ENCODE measurements at regions not wholly inside any gene's neighbourhood (a gene's known extent, or its start where the extent isn't known, plus 50 kb on each side); places are given as distances from the start of the nearest gene placed in this dataset.

- no peak overlapping the region for H3K4me3 ChIP-seq
- no peak for DNase-seq (ENCODE audit: low spot score in 2 of 2)
- no peak overlapping the region for H3K27ac ChIP-seq
- intact Hi-C loops (cut with DNase I) = no loop called here
- no peaks in the 10 kb centered on the region for H3K4me1 ChIP-seq
- TF ChIP-seq, protein P1, sequence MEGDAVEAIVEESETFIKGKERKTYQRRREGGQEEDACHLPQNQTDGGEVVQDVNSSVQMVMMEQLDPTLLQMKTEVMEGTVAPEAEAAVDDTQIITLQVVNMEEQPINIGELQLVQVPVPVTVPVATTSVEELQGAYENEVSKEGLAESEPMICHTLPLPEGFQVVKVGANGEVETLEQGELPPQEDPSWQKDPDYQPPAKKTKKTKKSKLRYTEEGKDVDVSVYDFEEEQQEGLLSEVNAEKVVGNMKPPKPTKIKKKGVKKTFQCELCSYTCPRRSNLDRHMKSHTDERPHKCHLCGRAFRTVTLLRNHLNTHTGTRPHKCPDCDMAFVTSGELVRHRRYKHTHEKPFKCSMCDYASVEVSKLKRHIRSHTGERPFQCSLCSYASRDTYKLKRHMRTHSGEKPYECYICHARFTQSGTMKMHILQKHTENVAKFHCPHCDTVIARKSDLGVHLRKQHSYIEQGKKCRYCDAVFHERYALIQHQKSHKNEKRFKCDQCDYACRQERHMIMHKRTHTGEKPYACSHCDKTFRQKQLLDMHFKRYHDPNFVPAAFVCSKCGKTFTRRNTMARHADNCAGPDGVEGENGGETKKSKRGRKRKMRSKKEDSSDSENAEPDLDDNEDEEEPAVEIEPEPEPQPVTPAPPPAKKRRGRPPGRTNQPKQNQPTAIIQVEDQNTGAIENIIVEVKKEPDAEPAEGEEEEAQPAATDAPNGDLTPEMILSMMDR (IDR thresholded peaks at IDR 0.05) = no peak
- no peaks in the 10 kb centered on the region for H3K36me3 ChIP-seq
- H3K9me3 ChIP-seq = no peaks in the 10 kb centered on the region
- H3K27me3 ChIP-seq = no peaks in the 10 kb centered on the region
Observed at GRCh38 chr4:112888622-112889021, 160.8 kb upstream of the ANK2 start.

- no peaks in the 10 kb centered on the region for H3K27me3 ChIP-seq
- H3K9me3 ChIP-seq = no peaks in the 10 kb centered on the region
- peak overlapping the region in 1 of 2 donors; percentile 50 for H3K4me3 ChIP-seq
- TF ChIP-seq, protein P1 (IDR thresholded peaks at IDR 0.05) = no peak
- no peaks in the 10 kb centered on the region for H3K4me1 ChIP-seq
- H3K27ac ChIP-seq = no peak overlapping the region
- no peak for DNase-seq (ENCODE audit: low spot score in 2 of 2)
- intact Hi-C loops (cut with DNase I) = no loop called here
- no peaks in the 10 kb centered on the region for H3K36me3 ChIP-seq
Observed at GRCh38 chr4:112889199-112889598, 160.3 kb upstream of the ANK2 start.

- TF ChIP-seq, protein P1 (IDR thresholded peaks at IDR 0.05) = no peak
- H3K4me1 ChIP-seq = no peaks in the 10 kb centered on the region
- peak overlapping the region; percentile 35 to 50 for H3K4me3 ChIP-seq
- no peaks in the 10 kb centered on the region for H3K27me3 ChIP-seq
- intact Hi-C loops (cut with DNase I) = no loop called here
- H3K9me3 ChIP-seq = no peaks in the 10 kb centered on the region
- no peak for DNase-seq (ENCODE audit: low spot score in 2 of 2)
- H3K36me3 ChIP-seq = no peaks in the 10 kb centered on the region
- H3K27ac ChIP-seq = peak overlapping the region; percentile 15 to 18
Observed at GRCh38 chr4:112889619-112890527, 159.6 kb upstream of the ANK2 start.

- Histone ChIP-seq H3K9me3 (no peaks in the 10 kb centered on the region), H3K27ac (no peak overlapping the region), H3K4me1 (no peaks in the 10 kb centered on the region), H3K36me3 (no peaks in the 10 kb centered on the region), H3K4me3 (no peak overlapping the region), H3K27me3 (no peaks in the 10 kb centered on the region)
- TF ChIP-seq, protein P1 (IDR thresholded peaks at IDR 0.05) = no peak
- no peak for DNase-seq (ENCODE audit: low spot score in 2 of 2)
- intact Hi-C loops (cut with DNase I) = no loop called here
Observed at GRCh38 chr4:112894480-112894879, 155.0 kb upstream of the ANK2 start.

GRCh38 chr4:112894951-112895350, 154.5 kb upstream of the ANK2 start:
- Histone ChIP-seq H3K36me3 (no peaks in the 10 kb centered on the region), H3K4me1 (no peaks in the 10 kb centered on the region), H3K27ac (no peak overlapping the region), H3K9me3 (no peaks in the 10 kb centered on the region), H3K27me3 (no peaks in the 10 kb centered on the region), H3K4me3 (no peak overlapping the region)
- DNase-seq (ENCODE audit: low spot score in 2 of 2) = no peak
- TF ChIP-seq, protein P1 (IDR thresholded peaks at IDR 0.05) = no peak
- intact Hi-C loops (cut with DNase I) = no loop called here
